Nephron progenitor cell (in vitro differentiated cells): ENCODE measurements at regions not wholly inside any gene's neighbourhood (a gene's known extent, or its start where the extent isn't known, plus 50 kb on each side); places are given as distances from the start of the nearest gene placed in this dataset.

ENCODE experiments used
- DNase-seq: peaks from one replicate; pipeline ENCODE4 v3.0.0; 2021
- H3K27ac Mint-ChIP-seq: 2 replicates; pipeline ENCODE4 v1.8.0; 2021; ENCODE audit warnings: mild to moderate bottlenecking, moderate library complexity, mixed read lengths
- H3K27me3 Mint-ChIP-seq: 2 replicates; pipeline ENCODE4 v1.8.0; 2021; ENCODE audit warnings: mild to moderate bottlenecking, low read depth, mixed read lengths; ENCODE audit not compliant: poor library complexity
- H3K36me3 Mint-ChIP-seq: 2 replicates; pipeline ENCODE4 v1.8.0; 2021; ENCODE audit warnings: low read depth, mixed read lengths
- H3K4me1 Mint-ChIP-seq: 2 replicates; pipeline ENCODE4 v1.8.0; 2021; ENCODE audit warnings: mixed read lengths
- H3K4me3 Mint-ChIP-seq: 2 replicates; pipeline ENCODE4 v1.8.0; 2021; ENCODE audit warnings: mild to moderate bottlenecking, moderate library complexity, mixed read lengths
- H3K9me3 Mint-ChIP-seq: 2 replicates; pipeline ENCODE4 v1.8.0; 2021; ENCODE audit warnings: mild to moderate bottlenecking, moderate library complexity, mixed read lengths
- CTCF ChIP-seq: fragments of 200-600 bp; sonication (generic); IDR thresholded peaks from 2 replicates; pipeline ENCODE4 v1.5.0; 2021; ENCODE audit warnings: antibody characterized with exemption

DNA sequence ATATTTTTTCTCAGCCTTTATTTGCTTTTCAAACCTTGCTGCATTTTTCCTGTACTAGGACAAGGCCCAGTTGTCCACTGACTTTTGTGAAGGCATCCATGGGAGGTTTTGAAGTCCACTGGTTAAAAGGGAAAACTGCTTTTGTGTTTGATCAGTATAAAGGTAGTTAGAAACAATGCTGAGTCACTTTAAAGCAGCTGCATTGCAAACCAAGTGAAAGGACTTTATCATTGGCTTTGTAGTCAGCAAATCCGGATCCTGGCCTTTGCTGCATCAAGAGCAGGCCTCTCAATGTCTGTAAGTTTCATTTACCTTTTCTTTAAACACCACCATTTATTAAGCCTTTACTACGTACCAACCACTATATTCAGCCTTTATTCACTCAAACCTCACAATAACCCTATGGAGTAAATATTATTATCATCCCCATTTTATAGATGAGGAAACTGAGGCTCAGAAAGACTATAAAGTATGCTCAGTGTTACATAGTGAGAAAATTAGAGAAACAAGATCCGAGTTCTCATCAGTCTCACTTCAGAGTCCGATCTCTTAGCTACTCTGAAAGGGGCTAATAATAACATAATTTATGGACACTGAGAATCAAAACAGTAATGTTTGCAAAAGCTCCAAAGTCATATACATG, 60.6 kb upstream of the HSD17B12 start:
- no peaks in the 10 kb centered on the region for H3K36me3 Mint-ChIP-seq
- no peak overlapping the region for H3K4me3 Mint-ChIP-seq
- H3K27ac Mint-ChIP-seq, result no peak overlapping the region
- no peaks in the 10 kb centered on the region for H3K4me1 Mint-ChIP-seq
- DNase-seq, result no peak
- no peaks in the 10 kb centered on the region for H3K27me3 Mint-ChIP-seq
- no peak for TF ChIP-seq CTCF
- H3K9me3 Mint-ChIP-seq, result peaks cover 9% of the 10 kb centered on the region

GRCh38 chr11:43626798-43627197, 53.7 kb upstream of the HSD17B12 start:
- TF ChIP-seq CTCF, result no peak
- Mint-ChIP-seq H3K27ac (no peak overlapping the region), H3K9me3 (no peaks in the 10 kb centered on the region), H3K4me3 (no peak overlapping the region), H3K36me3 (no peaks in the 10 kb centered on the region), H3K4me1 (no peaks in the 10 kb centered on the region), H3K27me3 (peaks cover 40% of the 10 kb centered on the region)
- DNase-seq, result no peak
